ENCODE measurements at regions not wholly inside any gene's neighbourhood (a gene's known extent, or its start where the extent isn't known, plus 50 kb on each side); places are given as distances from the start of the nearest gene placed in this dataset.

DNA sequence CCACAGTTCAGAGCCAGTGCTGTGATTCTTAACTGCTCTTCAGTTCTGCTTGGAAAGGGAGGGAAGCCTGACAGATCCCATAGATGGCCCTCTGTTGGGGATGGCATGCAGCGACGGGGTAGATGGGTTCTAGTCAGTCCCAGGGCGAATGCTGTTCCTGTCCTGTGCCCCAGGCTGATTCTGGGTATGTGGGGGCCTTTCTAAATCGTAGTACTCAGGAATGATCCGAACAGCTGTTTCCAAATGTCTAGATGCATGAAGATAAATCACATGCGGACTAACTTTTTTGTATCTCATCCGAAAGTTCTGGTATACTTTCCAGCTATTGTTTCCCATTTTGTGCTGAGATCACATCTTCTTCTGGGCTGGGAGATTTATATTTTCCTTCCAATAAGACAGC is 186.0 kb upstream of the MKI67 start:
- in situ Hi-C loops (cut with MboI; ENCODE audit: low sequenced_read_pairs): no loop called here

DNA sequence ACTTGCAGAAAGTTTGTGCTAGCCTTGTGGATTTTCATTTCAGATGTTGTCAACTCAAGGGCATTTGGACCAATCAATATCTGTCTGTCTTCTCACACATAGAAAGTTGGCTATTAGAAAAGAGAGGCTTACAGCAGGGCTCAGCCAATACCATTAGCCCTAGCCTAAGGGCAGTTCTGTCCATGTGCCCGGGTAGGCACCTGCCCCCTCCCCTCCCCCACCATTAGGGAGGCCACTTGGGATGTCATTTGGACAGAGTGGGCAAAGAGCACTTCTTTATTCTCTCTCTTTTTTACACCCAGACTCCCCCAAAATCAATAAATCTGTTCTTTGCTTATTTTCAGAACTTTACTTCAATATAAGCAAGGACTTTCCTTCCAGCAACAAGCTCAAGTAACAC is 188.5 kb upstream of the MKI67 start:
- in situ Hi-C loops (cut with MboI; ENCODE audit: low sequenced_read_pairs): no loop called here

- in situ Hi-C loops (cut with MboI; ENCODE audit: low sequenced_read_pairs): no loop called here
These were observed 190.0 kb upstream of the MKI67 start for GRCh38 chr10:128316121-128316726.

- in situ Hi-C loops (cut with MboI; ENCODE audit: low sequenced_read_pairs): no loop called here
These were observed 190.7 kb upstream of the MKI67 start for GRCh38 chr10:128316925-128317324.

DNA sequence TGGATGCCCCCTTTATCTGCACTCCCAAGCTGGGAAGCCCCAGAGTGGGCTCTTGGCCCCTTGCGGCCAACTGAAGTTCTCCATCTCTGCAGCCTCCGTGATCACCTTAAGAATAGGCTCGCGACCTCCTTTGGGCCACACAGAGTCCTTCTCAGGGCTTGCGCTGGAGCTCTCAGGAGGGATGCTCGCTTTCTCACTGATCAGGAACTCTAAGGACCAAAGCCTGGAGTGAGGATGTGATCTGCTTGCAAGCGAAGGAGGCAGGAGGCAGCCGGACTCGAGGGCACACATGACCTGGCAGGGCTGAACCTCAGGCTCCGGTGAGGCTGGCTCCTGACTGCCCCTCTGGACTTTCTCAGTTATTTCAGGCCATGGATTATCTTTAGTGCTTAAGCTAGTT is 192.1 kb upstream of the MKI67 start:
- in situ Hi-C loops (cut with MboI; ENCODE audit: low sequenced_read_pairs): no loop called here

GRCh38 chr10:128318913-128319312 is 192.7 kb upstream of the MKI67 start:
- in situ Hi-C loops (cut with MboI; ENCODE audit: low sequenced_read_pairs): no loop called here

- in situ Hi-C loops (cut with MboI; ENCODE audit: low sequenced_read_pairs): no loop called here
These were observed 195.9 kb upstream of the MKI67 start for GRCh38 chr10:128322106-128322505.

DNA sequence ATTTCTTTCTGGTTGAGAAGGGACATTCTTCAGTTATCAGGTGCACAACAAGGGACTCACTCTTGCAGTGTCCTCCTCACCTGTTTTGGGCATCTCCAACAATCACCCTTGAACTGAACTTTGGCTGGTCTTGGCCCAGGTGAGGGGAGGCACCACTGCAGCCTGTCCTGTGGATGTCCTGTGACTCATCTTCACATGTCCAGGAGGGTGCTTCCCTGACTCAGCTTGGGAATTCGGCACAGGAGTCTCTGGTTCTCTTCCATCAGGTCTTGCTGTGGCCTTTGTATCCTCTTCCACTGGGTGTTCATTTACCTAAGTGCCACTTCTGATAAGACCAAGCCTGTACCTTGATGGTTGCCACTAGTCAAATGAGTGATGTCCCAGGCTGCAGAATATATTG is 196.7 kb upstream of the MKI67 start:
- in situ Hi-C loops (cut with MboI; ENCODE audit: low sequenced_read_pairs): no loop called here

- in situ Hi-C loops (cut with MboI; ENCODE audit: low sequenced_read_pairs): no loop called here
These were observed 198.0 kb upstream of the MKI67 start for GRCh38 chr10:128324058-128324827.

DNA sequence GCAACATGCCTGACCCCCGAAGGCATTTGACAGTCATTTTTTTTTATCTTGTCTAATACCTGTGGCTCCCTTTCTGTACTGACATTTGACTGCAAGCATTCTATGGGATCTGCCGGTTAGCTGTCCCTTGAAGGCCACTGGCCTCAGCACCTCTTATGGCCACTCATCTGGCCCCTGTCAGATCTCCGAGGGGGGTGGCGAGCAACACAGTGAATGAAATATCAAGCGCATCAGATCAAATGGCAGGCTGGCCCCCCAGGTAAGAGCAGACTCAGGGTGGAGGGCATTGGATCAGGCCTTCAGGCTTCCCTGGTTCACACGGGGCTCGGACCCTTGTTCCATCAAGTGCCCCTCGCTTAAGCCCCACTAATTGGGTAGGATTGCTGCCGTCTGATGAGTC is 199.6 kb upstream of the MKI67 start:
- in situ Hi-C loops (cut with MboI; ENCODE audit: low sequenced_read_pairs): no loop called here

DNA sequence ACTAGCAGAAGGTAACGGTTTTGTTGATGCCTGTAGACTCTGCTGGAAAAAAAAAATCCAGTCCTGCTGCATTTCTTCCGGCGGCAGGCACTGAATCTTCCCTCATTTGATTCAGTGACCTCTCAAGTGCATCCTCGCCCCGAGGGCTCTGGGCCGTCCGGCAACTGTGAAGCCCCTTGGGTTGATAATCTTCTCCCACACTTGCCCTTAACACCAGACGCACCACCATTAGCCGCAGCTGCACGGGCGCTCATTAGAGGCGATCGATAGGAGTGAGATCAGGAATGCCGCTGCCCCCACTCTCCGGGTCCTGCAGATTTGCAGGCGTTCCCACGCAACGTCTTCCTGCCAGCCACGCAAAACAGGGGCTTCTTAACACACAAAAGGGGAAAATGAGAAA is 200.0 kb upstream of the MKI67 start:
- in situ Hi-C loops (cut with MboI; ENCODE audit: low sequenced_read_pairs): no loop called here

- in situ Hi-C loops (cut with MboI; ENCODE audit: low sequenced_read_pairs): no loop called here
These were observed 200.6 kb upstream of the MKI67 start for GRCh38 chr10:128326851-128327250.

DNA sequence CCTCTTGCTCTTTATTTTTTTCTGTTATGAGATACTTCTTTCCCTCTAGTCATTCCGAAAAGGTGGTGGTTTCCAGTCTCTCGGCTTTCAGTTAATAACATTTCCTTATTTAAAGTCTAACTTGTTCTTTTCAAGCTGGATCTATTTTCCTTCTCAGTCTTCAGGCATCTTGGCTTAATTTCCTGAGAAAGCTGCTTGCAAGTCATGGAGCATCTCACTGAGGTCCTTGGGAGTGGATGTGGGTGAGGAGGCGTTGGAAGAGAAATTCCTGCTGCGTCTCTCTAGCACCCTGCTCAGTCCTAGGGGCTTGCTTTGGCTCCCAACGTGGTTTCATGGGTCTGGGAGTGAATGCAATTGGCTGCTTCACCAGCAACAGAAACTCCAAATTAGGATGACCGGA is 210.2 kb upstream of the MKI67 start:
- in situ Hi-C loops (cut with MboI; ENCODE audit: low sequenced_read_pairs): no loop called here

DNA sequence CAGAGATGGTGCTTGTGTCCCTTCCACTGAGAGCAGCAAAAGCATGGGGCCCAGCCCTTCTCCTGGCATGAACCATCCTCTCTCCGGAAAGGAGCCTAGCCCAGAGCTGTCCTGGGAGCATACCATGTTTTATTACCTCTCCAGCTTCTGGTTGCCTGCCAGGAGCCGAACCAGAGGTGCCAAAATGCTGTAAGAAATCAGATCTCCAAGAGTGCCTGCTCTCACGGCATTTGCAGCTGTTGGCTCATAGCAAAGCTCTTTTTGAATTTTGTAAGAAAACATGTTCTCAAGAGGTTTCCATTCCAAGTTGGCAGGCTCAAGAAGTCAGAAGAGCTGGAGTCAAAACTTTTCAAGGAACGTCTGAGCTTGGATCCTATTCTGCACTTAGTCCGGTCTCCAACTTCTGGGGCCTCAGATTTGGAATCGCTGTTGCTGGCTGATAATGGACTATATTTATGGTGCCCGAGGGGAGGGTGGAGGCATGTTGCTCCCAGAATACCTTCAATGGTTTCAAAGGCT is 211.7 kb upstream of the MKI67 start:
- in situ Hi-C loops (cut with MboI; ENCODE audit: low sequenced_read_pairs): no loop called here

- in situ Hi-C loops (cut with MboI; ENCODE audit: low sequenced_read_pairs): no loop called here
These were observed 212.7 kb upstream of the MKI67 start for GRCh38 chr10:128338951-128339350.

DNA sequence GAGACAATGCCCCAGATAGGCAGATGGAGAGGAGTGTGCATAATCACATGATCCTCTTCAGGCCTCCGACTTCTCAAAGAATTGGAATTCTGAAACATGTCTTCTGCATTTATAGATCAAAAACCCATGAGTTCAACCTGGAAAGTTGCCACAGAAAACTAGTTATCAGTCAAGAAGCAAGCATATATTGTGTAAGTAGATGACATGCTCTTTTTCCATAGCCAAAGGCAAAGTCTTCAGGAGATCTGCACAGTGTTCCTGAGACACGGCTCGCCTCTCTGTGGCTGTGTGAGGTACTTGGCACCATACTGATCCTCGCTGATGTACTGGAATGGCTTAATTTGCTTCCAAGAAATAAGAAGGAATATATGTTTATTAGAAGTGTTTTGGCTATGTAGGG is 213.5 kb upstream of the MKI67 start:
- in situ Hi-C loops (cut with MboI; ENCODE audit: low sequenced_read_pairs): no loop called here

GRCh38 chr10:128345353-128345752 is 219.1 kb upstream of the MKI67 start:
- in situ Hi-C loops (cut with MboI; ENCODE audit: low sequenced_read_pairs): no loop called here

- in situ Hi-C loops (cut with MboI; ENCODE audit: low sequenced_read_pairs): no loop called here
These were observed 234.6 kb upstream of the MKI67 start for GRCh38 chr10:128360783-128361182.

DNA sequence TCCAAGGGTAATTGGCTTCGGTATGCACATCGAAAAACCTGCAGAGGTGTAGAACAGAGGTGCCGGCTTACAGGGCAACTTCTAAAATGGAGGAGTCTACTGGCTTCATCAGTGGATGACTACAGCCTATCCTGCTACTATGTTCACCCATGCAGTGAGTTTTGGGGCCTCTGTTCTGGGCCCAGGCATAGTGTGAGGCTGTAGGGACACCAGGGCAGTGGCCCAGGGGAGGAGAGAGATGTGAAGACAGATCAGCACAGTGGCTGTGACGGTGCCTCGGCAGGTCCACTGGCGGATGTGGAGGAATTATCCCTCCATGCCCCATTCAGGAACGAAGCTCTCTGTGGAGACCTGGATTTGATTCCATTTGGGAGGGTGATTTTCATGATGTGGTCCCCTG is 235.3 kb upstream of the MKI67 start:
- in situ Hi-C loops (cut with MboI; ENCODE audit: low sequenced_read_pairs): no loop called here

DNA sequence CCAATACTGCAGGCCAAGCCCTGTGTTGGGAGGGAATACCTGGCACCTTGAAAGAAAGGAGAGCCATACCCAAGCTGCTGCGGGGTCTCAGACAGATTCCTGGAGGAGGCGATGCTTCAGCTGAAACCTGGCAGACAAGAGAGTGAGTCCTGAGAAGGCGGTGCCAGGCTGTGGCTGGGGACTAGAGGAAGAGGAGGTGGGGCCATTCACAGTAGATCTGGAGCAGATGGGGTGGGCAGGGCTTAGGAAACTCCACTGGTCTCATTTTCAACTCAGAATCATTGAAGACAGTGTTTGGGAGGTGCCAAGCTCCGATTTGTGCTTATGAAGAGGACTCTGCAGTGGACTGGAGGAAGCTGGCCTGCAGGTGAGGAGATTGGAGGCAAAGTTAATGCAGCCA is 236.3 kb upstream of the MKI67 start:
- in situ Hi-C loops (cut with MboI; ENCODE audit: low sequenced_read_pairs): no loop called here

DNA sequence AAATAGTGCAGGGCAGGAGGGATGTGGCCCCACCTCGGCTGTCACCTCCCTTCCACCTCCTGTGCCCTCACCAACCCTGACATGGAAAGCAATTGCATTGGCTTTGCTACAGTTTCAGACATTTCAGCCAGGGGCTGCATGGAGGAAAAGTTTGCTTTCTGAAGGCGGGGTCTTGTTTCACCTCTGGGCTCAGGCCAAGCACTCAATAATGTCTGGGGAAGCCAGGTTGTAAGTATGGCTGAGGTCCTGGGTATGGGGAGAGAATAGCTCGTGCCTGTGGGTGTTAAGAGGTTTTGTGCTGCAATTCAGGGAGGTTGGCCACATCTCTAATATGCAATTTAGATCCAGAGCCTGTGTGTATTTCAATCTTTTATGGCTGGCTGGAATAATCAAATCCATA is 238.4 kb upstream of the MKI67 start:
- in situ Hi-C loops (cut with MboI; ENCODE audit: low sequenced_read_pairs): no loop called here

DNA sequence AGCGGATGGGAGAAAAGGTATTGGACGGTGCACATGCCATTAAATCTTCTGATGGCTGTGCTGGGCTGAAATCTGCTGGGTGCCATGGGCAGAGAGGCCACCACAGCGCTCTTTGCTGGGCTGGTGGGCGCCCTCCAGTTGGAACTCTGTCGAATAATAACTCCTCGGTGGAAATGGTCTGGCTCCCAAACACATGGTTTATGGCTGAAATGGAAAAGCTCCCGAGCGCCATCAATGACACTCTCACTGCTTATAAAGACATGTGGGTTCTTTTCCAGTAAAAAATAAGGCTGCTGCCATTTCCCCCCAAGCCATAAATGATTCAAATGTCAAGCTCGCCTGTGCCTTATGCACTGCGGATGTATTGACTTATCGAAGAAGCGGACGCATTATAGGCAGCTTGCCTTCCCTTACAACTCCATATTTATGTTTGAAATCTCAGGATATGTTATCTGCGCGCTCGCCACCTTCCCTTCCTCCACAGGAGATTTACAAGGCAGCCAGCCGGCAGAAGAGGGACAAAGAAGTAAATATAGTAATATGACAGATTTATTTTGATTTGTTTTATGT is 239.0 kb upstream of the MKI67 start:
- in situ Hi-C loops (cut with MboI; ENCODE audit: low sequenced_read_pairs): no loop called here
